AG10803 (cell line): ENCODE measurements at regions not wholly inside any gene's neighbourhood (a gene's known extent, or its start where the extent isn't known, plus 50 kb on each side); places are given as distances from the start of the nearest gene placed in this dataset.

Source experiments
- DNase-seq: peaks from one replicate; pipeline ENCODE4 v3.0.0; 2010; ENCODE audit warnings: low read depth
- H3K4me3 ChIP-seq: 2 replicates; pipeline ENCODE4 v1.5.1; 2011; ENCODE audit warnings: mild to moderate bottlenecking, low read length, control low read depth
- TF ChIP-seq, protein P1 (sequence below): conservative IDR thresholded peaks from 2 replicates; pipeline ENCODE4 v1.5.1; 2011; ENCODE audit warnings: mild to moderate bottlenecking, low read length, control low read depth, inconsistent platforms

DNA sequence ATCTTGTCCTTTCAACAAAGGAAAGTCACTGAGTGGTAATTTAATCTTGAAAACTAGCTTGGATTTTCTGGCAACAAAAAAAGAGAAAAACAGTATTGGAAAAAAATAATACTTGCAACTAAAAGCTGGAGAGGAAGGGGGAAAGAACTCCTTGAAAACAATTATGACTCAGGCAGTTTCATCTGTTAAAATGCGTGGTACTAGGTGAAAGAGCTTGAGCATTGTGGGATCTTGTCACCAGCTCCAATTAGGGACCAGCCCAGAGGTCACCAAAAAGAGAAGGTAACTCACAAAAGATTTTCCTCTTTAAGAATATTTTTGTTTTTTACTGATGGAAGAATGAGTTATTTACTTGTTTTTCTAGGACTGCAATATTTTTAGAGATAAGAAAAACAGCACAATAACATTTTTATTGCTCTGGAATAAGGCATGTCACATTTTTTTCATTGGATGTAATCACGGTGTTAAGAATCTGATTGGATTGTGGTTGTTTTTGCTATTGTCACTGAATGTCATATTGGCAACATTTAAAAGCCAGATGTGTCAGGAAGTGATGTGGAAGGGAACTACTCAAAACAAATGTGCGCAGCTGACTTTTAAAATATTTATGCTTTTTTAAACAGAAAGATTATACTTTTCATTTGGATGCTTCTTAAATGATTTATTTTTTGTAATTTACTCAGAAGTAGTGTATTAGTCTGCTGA is 78.5 kb upstream of the ADAMTS5 start:
- H3K4me3 ChIP-seq = no peak overlapping the region
- TF ChIP-seq, protein P1, sequence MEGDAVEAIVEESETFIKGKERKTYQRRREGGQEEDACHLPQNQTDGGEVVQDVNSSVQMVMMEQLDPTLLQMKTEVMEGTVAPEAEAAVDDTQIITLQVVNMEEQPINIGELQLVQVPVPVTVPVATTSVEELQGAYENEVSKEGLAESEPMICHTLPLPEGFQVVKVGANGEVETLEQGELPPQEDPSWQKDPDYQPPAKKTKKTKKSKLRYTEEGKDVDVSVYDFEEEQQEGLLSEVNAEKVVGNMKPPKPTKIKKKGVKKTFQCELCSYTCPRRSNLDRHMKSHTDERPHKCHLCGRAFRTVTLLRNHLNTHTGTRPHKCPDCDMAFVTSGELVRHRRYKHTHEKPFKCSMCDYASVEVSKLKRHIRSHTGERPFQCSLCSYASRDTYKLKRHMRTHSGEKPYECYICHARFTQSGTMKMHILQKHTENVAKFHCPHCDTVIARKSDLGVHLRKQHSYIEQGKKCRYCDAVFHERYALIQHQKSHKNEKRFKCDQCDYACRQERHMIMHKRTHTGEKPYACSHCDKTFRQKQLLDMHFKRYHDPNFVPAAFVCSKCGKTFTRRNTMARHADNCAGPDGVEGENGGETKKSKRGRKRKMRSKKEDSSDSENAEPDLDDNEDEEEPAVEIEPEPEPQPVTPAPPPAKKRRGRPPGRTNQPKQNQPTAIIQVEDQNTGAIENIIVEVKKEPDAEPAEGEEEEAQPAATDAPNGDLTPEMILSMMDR = no peak
- DNase-seq = peak; percentile 38

DNA sequence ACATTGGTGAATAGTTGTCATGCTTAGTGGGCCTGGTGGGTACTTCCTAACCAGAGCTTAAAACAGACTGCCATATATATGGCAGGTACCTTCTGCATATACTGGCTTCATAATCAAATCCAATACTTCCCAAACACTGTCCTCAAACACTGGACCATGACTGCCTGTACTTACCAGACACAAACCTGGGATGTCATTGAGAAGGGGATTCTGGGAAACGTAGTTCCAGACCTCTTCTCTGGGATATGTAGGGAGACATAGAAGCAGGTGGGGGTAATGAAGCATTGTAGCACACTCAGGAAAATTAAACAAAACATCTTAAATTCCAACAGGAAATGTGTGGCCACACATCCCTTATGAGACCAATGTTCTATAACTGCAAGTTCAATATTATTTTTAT is 76.5 kb upstream of the ADAMTS5 start:
- DNase-seq = no peak
- TF ChIP-seq, protein P1 = no peak
- H3K4me3 ChIP-seq = no peak overlapping the region

DNA sequence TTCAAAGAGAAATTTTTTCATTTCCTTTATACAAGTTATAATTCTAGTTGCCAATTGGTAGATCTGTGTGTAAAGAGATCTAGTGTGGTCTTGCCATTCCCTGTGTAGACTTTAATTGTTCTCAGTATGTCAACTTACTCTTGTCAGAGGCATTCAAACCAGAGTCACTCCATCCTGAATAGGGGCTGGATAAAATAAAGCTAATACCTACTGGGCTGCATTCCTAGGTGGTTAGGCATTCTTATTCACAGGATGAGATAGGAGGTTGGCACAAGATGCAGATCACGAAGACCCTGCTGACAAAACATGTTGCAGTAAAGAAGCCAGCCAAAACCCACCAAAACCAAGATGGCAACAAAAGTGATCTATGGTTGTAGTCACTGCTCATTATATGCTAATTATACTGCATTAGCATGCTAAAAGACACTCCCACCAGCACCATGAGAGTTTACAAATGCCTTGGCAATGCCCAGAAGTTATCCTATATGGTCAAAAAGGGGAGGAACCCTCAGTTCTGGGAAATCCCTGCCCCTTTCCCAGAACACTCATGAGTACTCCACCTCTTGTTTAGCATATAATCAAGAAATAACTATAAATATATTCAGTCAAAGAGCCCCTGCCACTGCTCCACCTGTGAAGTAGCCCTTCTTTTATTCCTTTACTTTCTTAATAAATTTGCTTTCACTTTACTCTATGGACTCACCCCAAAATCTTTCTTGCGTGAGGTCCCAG is 74.0 kb upstream of the ADAMTS5 start:
- no peak for DNase-seq
- TF ChIP-seq, protein P1 = no peak
- no peak overlapping the region for H3K4me3 ChIP-seq

DNA sequence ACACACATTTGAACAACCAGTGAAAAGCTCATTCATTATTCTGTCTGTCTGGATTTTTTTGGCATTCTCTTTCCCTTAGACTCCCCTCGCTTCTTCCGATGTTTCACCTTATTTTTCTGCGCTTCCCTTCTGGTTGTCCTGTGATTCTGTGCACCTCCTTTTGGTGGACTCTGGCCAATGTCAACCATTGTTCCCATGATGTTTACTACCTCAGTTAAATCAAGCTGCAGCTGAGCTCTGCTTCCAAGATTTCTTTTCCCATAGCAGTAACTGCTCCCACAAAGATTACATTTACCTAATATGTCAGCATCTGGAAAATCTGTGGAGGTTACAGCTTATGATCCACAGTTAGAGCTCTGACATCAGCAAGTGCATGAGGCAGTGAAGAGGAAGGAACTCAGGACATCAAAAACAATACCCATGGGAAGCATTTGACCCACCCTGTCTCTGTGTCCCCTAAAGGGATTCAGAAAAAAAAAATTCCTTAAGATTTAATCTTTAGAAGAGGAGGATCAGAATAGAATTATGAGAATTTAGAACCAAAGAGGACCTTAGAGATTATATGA is 69.9 kb upstream of the ADAMTS5 start:
- DNase-seq = no peak
- H3K4me3 ChIP-seq = no peak overlapping the region
- TF ChIP-seq, protein P1 = no peak

DNA sequence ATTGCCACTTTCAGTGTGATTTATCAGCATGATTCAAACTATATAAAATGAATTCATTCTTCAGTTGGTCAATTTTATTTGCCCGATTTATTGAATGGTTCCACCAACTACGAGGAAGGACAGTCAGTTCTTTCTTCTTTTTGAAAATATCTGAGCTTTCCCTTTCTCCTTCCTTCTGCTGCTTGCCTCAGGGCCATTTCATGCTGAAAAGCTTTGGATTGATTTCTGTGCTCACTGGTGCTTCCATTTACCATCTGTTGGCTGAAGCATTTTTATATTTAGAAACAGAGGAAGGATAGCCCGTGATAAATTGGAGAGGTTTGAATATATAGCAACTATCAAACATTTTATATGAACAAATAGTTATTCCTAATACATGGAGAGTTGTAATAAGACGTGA is 68.9 kb upstream of the ADAMTS5 start:
- no peak overlapping the region for H3K4me3 ChIP-seq
- TF ChIP-seq, protein P1 = no peak
- no peak for DNase-seq

DNA sequence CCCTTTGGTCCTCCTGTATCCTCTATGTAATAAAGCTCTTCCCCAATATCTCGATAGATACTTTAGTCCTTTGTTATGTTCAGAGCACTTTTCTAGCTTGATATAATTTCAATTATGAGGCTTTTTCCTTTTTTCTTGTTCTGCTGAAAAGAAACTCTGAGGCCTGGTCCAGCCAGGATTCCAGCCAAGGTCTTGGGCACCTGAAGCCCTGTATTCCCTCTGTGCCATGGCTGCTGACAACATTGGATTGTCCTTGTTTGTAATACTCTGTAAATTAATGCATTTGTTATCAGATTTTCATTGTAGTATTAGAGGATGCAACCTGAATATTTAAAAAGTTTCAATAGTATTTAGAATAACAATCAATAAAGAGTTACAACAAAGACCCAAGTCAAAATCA is 67.9 kb upstream of the ADAMTS5 start:
- DNase-seq = no peak
- no peak overlapping the region for H3K4me3 ChIP-seq
- TF ChIP-seq, protein P1 = no peak

DNA sequence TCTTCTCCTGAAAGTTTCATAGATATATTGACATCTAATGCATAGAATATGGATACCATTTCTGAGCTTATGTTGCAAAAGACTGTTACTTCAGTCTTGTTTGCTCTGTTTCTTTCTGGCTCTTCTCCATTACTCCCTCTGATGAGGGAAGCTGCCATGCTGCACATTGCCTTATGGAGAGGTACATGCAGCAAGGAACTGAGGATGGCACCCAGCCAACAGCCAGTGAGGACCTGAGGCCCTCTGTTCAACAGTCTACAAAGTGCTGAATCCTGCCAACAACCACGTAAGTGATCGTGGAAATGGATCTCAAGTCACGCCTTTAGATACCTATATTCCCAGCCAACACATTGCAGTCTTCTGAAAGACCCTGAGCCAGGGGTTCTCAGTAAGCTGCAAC is 66.6 kb upstream of the ADAMTS5 start:
- no peak overlapping the region for H3K4me3 ChIP-seq
- no peak for DNase-seq
- TF ChIP-seq, protein P1 = no peak
